H9 (cell line): ENCODE measurements at regions not wholly inside any gene's neighbourhood (a gene's known extent, or its start where the extent isn't known, plus 50 kb on each side); places are given as distances from the start of the nearest gene placed in this dataset.

Source experiments
- DNase-seq: peaks from one replicate; pipeline ENCODE4 v3.0.0-alpha.2; 2017
- H2AFZ ChIP-seq: one replicate; pipeline ENCODE4 v1.6.1; 2013; ENCODE audit warnings: mild to moderate bottlenecking, low read length, control low read depth, moderate library complexity
- H2AK5ac ChIP-seq: 2 replicates; pipeline ENCODE4 v1.6.1; 2013; ENCODE audit warnings: low read length, control low read depth, mixed read lengths; ENCODE audit not compliant: insufficient read length
- H2BK120ac ChIP-seq: one replicate; pipeline ENCODE4 v1.6.1; 2013; ENCODE audit warnings: low read depth, mild to moderate bottlenecking, low read length, control low read depth, inconsistent platforms; ENCODE audit not compliant: poor library complexity, severe bottlenecking
- H2BK12ac ChIP-seq: 2 replicates; pipeline ENCODE4 v1.6.1; 2013; ENCODE audit warnings: low read length, control low read depth, mixed read lengths, low read depth; ENCODE audit not compliant: insufficient read length
- H2BK15ac ChIP-seq: 2 replicates; pipeline ENCODE4 v1.6.1; 2013; ENCODE audit warnings: low read depth, low read length, control low read depth
- H2BK20ac ChIP-seq: one replicate; pipeline ENCODE4 v1.6.1; 2013; ENCODE audit warnings: low read depth, mild to moderate bottlenecking, low read length, control low read depth, inconsistent platforms; ENCODE audit not compliant: poor library complexity, severe bottlenecking
- H2BK5ac ChIP-seq: 2 replicates; pipeline ENCODE4 v1.6.1; 2013; ENCODE audit warnings: low read length, control low read depth, mixed read lengths; ENCODE audit not compliant: insufficient read length
- H3K14ac ChIP-seq: 2 replicates; pipeline ENCODE4 v1.6.1; 2013; ENCODE audit warnings: low read length, control low read depth; ENCODE audit not compliant: insufficient read depth
- H3K18ac ChIP-seq: 2 replicates; pipeline ENCODE4 v1.6.1; 2013; ENCODE audit warnings: low read depth, mild to moderate bottlenecking, mixed read lengths, low read length, control low read depth; ENCODE audit not compliant: insufficient read length
- H3K23ac ChIP-seq: 2 replicates; pipeline ENCODE4 v1.6.1; 2013; ENCODE audit warnings: low read length, control low read depth, mixed read lengths, low read depth; ENCODE audit not compliant: insufficient read length
- H3K23me2 ChIP-seq: 2 replicates; pipeline ENCODE4 v1.6.1; 2013; ENCODE audit warnings: low read depth, mild to moderate bottlenecking, mixed read lengths, low read length, control low read depth; ENCODE audit not compliant: insufficient read length, poor library complexity, severe bottlenecking
- H3K27ac ChIP-seq: 2 replicates; pipeline ENCODE4 v1.5.1; 2013; ENCODE audit warnings: low read length, control low read depth, mixed read lengths, low read depth; ENCODE audit not compliant: insufficient read length
- H3K27me3 ChIP-seq: 2 replicates; pipeline ENCODE4 v1.6.1; 2013; ENCODE audit warnings: low read length, control low read depth, inconsistent platforms; ENCODE audit not compliant: insufficient read depth
- H3K4ac ChIP-seq: 2 replicates; pipeline ENCODE4 v1.6.1; 2013; ENCODE audit warnings: low read depth, mild to moderate bottlenecking, control low read depth, inconsistent platforms, low read length, moderate library complexity
- H3K4me1 ChIP-seq: 2 replicates; pipeline ENCODE4 v1.6.1; 2013; ENCODE audit warnings: low read length, control low read depth, inconsistent platforms; ENCODE audit not compliant: insufficient read depth
- H3K4me2 ChIP-seq: 2 replicates; pipeline ENCODE4 v1.6.1; 2013; ENCODE audit warnings: low read length, control low read depth, mixed read lengths; ENCODE audit not compliant: insufficient read length, insufficient read depth
- H3K56ac ChIP-seq: 2 replicates; pipeline ENCODE4 v1.6.1; 2013; ENCODE audit warnings: low read depth, mild to moderate bottlenecking, mixed read lengths, low read length, control low read depth; ENCODE audit not compliant: insufficient read length
- H3K79me1 ChIP-seq: 2 replicates; pipeline ENCODE4 v1.6.1; 2013; ENCODE audit warnings: low read depth, mild to moderate bottlenecking, moderate library complexity, low read length, control low read depth, inconsistent platforms; ENCODE audit not compliant: insufficient read depth, poor library complexity, severe bottlenecking
- H3K79me2 ChIP-seq: 2 replicates; pipeline ENCODE4 v1.6.1; 2013; ENCODE audit warnings: low read length, control low read depth, inconsistent platforms; ENCODE audit not compliant: insufficient read depth
- H3K9ac ChIP-seq: 2 replicates; pipeline ENCODE4 v1.6.1; 2013; ENCODE audit warnings: low read length, control low read depth, mixed read lengths; ENCODE audit not compliant: insufficient read length; ENCODE audit errors: extremely low read depth
- H3K9me3 ChIP-seq: one replicate; pipeline ENCODE4 v1.6.1; 2013; ENCODE audit warnings: low read depth, low read length, inconsistent platforms; ENCODE audit not compliant: control insufficient read depth
- H3T11ph ChIP-seq: one replicate; pipeline ENCODE4 v1.6.1; 2013; ENCODE audit warnings: mild to moderate bottlenecking, low read length, control low read depth, inconsistent platforms
- H4K20me1 ChIP-seq: one replicate; pipeline ENCODE4 v1.6.1; 2013; ENCODE audit not compliant: control insufficient read depth, insufficient read length, insufficient read depth
- H4K5ac ChIP-seq: 2 replicates; pipeline ENCODE4 v1.6.1; 2013; ENCODE audit warnings: low read depth, mild to moderate bottlenecking, mixed read lengths, low read length, control low read depth; ENCODE audit not compliant: insufficient read length
- H4K8ac ChIP-seq: replicated peaks from 2 replicates; pipeline ENCODE4 v1.6.1; 2013; ENCODE audit warnings: low read length, control low read depth, mixed read lengths, low read depth; ENCODE audit not compliant: insufficient read length
- H4K91ac ChIP-seq: 2 replicates; pipeline ENCODE4 v1.6.1; 2013; ENCODE audit warnings: low read depth, mild to moderate bottlenecking, moderate library complexity, mixed read lengths, low read length, control low read depth; ENCODE audit not compliant: insufficient read length
- H3K27ac Mint-ChIP-seq, 3 experiments: 2 replicates in 2 of 3; 3 replicates in 1 of 3; pipeline ENCODE4 v1.8.0; 2020 to 2021; ENCODE audit warnings: mixed read lengths in 3 of 3, mild to moderate bottlenecking in 1 of 3, moderate library complexity in 1 of 3
- H3K27me3 Mint-ChIP-seq: 2 replicates; pipeline ENCODE4 v1.8.0; 2021; ENCODE audit warnings: low read depth, mild to moderate bottlenecking, moderate library complexity, mixed read lengths
- H3K36me3 Mint-ChIP-seq, 3 experiments: 2 replicates in 2 of 3; 3 replicates in 1 of 3; pipeline ENCODE4 v1.8.0; 2020 to 2021; ENCODE audit warnings: low read depth in 3 of 3, mixed read lengths in 3 of 3; ENCODE audit not compliant: insufficient read depth in 1 of 3
- H3K4me1 Mint-ChIP-seq, 2 experiments: 2 replicates each; pipeline ENCODE4 v1.8.0; 2020; ENCODE audit warnings: mixed read lengths in 2 of 2
- H3K4me3 Mint-ChIP-seq, 2 experiments: 2 replicates in 1 of 2; 3 replicates in 1 of 2; pipeline ENCODE4 v1.8.0; 2020 to 2021; ENCODE audit warnings: mild to moderate bottlenecking in 2 of 2, mixed read lengths in 2 of 2, moderate library complexity in 1 of 2
- H3K9me3 Mint-ChIP-seq, 2 experiments: 2 replicates in 1 of 2; 3 replicates in 1 of 2; pipeline ENCODE4 v1.8.0; 2020; ENCODE audit warnings: mild to moderate bottlenecking in 2 of 2, mixed read lengths in 2 of 2, moderate library complexity in 1 of 2
- CTCF ChIP-seq: fragments of 200-600 bp; sonication (generic); conservative IDR thresholded peaks from 3 replicates; pipeline ENCODE4 v1.8.0; 2021; ENCODE audit warnings: antibody characterized with exemption, mild to moderate bottlenecking
- WGBS: extraction: QIAGEN DNeasy Blood & Tissue Kit; methylation state at CpG from one replicate; pipeline ENCODE4 v1.1.7; 2013; ENCODE audit warnings: missing lambda C conversion rate, low lambda C conversion rate, mixed read lengths; ENCODE audit not compliant: insufficient read length; ENCODE audit errors: extremely low coverage; 5-methylcytosine and 5-hydroxymethylcytosine counted together

- H3K14ac ChIP-seq = no peak overlapping the region
- H2BK5ac ChIP-seq = no peak overlapping the region
- no peaks in the 10 kb centered on the region for H3K27me3 ChIP-seq
- H3K4me2 ChIP-seq = no peak overlapping the region
- H3K4me1 ChIP-seq = no peaks in the 10 kb centered on the region
- H3K18ac ChIP-seq = no peak overlapping the region
- no CpG with 5 or more reads among the region's 5 CpGs for WGBS
- H3K56ac ChIP-seq = no peak overlapping the region
- no peak overlapping the region for H3T11ph ChIP-seq
- H3K9ac ChIP-seq = no peak overlapping the region
- H2AK5ac ChIP-seq = no peak overlapping the region
- no peaks in the 10 kb centered on the region for H3K9me3 ChIP-seq
- H3K4me1 Mint-ChIP-seq = peaks cover 2% of the 10 kb centered on the region in 2 experiments; a peak in 1 of 4 replicates
- H3K4me3 Mint-ChIP-seq = no peak overlapping the region
- TF ChIP-seq CTCF = no peak
- H3K23me2 ChIP-seq = no peaks in the 10 kb centered on the region
- no peak overlapping the region for H3K4ac ChIP-seq
- H3K36me3 Mint-ChIP-seq = no peaks in the 10 kb centered on the region
- H3K27me3 Mint-ChIP-seq = no peaks in the 10 kb centered on the region
- no peak overlapping the region for H4K5ac ChIP-seq
- no peak overlapping the region for H2BK15ac ChIP-seq
- H3K27ac ChIP-seq = no peak overlapping the region
- H3K9me3 Mint-ChIP-seq = no peaks in the 10 kb centered on the region
- no peaks in the 10 kb centered on the region for H3K79me1 ChIP-seq
- no peak overlapping the region for H2AFZ ChIP-seq
- no peak overlapping the region for H3K23ac ChIP-seq
- H4K91ac ChIP-seq = no peak overlapping the region
- no peak overlapping the region for H2BK20ac ChIP-seq
- H4K20me1 ChIP-seq = no peaks in the 10 kb centered on the region
- H3K27ac Mint-ChIP-seq = no peak overlapping the region
- no peak for DNase-seq
- no peak overlapping the region for H2BK12ac ChIP-seq
- H4K8ac ChIP-seq = no peak overlapping the region
- no peaks in the 10 kb centered on the region for H3K79me2 ChIP-seq
- no peak overlapping the region for H2BK120ac ChIP-seq
Measured at GRCh38 chr10:36781570-36781969, 343.8 kb upstream of the ANKRD30A start.
